HG03378 (cell line): ENCODE measurements at regions not wholly inside any gene's neighbourhood (a gene's known extent, or its start where the extent isn't known, plus 50 kb on each side); places are given as distances from the start of the nearest gene placed in this dataset.

Experiments
- ATAC-seq: cut with Tn5 transposase; IDR thresholded peaks from one replicate; pipeline ENCODE4 v1.9.1; 2021; ENCODE audit warnings: mild to moderate bottlenecking, moderate library complexity; ENCODE audit not compliant: unreplicated experiment

DNA sequence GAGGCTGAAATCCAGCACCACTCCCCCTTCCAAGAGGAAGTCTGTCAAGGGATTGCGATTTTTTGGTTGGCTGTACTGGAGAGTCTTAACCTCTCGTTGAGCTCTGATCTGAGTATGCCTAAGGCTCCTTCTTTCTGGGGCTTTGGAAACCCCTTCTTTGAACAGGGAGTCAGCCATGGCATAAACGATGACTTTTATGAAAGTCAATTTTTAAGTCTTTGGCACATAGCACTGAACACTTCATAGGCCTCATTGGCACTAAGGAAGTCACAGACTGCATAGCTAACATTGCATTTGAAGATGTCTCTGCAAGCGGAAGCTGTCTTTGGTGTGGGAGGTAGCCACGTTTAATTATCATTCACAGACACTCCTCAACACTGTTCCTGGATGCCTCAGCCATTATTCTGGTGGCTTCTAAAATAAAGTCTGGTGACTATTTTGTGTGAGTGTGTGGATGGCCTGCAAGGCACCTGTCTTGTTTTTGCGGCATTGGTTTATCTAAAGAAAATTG, 148.2 kb upstream of the NCK2 start:
- ATAC-seq: no peak

DNA sequence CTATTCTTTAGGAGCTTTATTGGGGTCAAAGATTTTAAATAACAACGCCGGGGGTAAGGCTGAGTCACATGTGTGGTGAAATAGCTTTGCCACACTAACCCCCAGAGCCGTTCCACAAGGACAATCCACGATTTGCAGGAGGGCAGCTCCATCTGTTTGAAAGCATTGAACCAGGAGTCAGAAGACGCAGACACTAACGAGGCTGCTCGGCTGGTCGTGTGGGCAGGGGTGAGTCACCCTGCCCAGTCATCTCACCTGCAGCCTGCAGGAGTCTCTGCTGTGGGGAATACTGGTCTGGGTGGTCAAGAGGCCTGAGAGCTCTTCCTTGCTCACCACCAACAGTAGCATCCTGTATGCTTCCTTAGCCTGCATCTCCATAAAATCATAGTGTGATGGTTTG, 149.2 kb upstream of the NCK2 start:
- ATAC-seq: no peak

DNA sequence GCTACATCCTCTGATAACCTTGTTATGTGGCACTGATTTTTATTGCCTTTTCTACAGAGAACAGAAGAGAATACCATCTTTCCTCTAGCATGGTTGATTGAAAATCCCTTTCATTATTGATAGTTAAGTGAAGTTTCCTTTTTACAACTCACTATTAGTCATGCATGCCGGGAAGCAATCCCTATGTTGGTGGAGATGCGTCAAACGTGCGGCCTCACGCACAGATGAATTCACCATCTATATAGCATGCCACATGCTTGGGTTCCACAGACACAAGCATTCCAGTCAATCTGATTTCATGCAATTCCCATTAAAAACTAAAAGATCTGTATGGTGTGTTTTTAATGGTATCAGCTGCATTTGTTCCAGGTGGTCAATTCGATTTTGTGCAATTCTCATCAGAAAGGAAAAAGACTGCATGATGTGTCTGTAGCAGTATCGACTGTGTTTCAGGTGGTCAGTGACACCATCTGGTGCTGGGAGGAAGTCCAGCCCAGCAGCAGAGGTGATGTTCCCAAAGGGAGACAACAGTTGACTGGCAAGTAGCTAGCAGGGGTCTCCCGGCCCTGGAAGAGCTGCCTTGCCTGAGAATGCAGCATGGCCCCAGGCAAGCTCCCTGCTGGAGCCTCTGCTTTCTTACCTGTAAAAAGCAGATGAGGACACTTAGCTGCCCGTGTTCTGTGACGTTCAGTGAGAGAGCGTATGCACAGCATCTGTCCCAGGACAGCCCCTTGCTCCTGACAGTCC, 151.3 kb upstream of the NCK2 start:
- no peak for ATAC-seq

DNA sequence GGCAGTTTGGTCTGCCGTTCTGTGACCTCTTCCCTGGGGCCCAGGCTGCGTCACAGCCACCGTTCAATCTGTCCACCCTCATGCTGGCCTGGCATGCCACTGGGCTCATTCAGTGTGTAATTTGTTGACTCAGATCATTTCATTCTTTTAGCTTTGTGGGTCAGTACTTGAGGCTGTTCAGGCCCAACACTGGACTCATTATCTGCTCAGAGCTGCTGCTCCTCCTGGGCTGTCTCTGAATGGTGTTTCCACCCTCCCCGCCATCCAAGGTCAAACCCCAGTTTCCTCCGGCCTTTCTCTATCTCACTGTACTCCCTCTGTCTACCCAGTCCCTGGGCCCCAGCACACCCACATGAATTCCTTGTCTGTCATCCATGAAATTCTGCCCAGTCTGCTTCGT, 152.4 kb upstream of the NCK2 start:
- no peak for ATAC-seq

DNA sequence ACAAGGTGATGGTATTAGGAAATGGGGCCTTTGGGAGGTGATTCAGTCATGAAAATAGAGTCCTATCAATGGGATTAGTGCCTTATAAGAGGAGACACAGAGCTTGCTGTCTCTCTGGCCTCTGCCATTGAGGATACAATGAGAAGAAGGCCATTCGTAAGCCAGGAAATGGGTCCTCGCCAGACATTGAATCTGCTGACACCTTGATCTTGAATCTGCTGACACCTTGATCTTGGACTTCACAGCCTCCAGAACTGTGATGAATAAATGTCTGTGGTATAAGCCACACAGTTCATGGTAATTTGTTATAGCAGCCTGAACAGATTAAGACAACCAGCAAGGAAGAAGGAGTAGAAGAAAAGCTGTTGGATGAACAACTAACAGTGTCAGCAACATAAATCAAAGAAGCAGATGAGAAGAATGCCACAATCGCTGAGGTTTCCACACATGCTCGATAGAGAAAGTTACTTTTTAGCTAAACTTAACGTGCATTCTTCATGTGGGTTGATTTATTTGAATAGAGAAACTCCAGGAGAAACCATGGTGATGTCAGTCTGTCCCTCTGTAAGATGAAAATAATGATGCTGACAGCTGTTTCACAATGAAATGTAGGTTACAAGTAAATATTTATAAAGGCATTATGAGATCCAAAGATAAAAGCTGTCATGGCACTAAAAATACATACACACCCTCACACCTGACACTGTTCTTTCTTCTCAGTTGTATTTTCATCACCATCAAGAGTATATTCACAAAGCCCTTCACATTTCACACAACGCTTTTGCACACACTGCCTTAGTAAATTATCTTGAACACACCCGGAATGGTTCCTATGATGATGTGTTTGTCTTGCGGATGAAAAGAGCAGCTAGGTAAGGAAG, 153.7 kb upstream of the NCK2 start:
- no peak for ATAC-seq

DNA sequence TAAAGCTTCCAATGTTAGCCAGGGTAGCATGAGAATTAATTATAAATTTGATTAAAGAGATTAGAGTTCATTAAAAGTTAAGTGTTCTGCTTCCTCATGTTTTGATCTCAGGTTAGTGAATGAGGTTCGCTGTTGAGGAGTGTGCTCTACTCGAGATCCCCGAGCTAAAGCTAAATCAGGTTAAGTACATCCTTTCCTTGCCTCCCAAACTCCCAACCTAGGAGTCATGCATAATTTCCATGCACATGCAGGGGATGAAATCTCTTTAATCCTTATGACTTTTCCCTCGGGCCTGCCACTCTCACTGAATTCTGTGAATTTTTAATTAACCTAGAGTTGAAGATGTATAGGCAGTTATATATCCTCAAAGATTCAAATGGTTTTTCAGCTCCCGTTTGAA, 156.1 kb upstream of the NCK2 start:
- no peak for ATAC-seq

DNA sequence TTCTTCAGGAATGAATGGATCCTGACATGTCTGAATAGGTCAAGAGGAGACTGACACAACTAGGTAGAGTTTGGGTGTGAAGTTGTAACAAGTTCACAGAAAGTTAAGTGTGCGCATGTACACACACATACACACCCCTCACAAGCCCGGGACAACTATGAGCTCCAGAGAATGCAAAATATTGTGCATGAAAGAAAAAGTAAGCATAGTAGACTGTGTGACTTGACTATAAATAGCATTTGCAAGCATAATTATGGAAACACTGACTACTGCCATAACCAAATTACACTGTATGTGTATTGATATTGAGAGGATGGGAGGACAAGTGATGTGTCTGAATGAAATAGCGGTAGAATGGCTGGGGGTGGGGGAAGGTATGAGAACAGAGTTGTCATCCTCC, 157.1 kb upstream of the NCK2 start:
- ATAC-seq: no peak

DNA sequence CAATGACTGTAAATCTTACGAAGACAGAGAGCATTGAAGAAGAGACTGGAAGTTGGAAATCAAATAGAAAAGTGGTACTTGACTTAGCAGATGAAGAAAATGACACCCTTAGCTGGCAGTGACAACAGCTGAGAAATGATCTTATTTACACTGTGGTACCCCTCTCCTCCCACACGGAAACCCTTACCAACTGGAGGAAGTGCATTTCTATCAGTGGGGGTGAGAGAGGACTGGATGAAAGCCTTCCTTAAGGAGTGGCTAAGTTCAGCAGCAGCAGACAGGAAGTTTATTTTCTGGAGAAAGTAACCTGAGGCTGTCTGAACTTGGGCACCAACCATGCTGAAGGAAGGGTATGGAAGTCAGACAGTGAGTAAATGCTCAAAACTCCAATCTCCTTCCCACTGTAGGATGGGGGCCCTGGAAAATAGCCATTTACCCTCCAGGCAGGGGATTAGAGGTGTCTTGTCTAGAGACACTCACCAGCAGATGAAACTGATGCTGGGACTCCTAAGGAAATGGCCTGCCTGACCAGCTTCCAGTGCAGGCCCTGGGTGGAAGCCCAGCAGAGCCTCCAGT, 160.2 kb upstream of the NCK2 start:
- ATAC-seq: no peak

DNA sequence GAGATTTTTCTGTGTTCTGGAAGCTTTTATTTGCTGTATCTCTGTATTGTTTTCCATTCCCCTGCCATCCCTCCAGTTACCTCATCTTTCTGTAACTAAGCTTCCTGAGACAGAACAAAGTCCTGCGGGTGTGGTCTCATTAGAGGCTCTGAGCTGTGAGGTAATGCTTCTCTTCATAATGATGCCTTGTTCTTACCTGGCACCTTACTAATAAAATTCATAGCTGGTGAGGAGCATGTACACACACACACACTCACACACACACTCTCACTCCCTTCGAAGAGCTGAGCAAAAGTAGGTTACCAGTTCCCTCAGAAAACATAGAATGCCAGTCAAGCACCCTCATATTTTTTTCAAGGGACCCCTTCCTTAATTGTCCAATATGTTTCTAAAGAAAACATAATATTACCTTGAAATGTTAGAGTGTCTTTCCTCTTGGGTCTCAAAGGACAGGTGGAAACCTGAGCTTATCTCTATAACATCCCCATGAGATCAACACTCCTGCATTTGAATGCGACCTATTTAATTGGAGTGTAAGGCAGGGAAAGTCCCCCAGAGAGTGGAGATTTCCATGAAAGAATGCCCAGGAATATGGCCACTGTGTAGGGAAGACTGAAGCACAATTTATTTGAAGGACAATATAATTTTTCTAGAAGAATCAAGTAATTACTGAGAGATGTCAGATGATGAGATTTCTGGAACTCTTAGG, 161.6 kb upstream of the NCK2 start:
- ATAC-seq: no peak

DNA sequence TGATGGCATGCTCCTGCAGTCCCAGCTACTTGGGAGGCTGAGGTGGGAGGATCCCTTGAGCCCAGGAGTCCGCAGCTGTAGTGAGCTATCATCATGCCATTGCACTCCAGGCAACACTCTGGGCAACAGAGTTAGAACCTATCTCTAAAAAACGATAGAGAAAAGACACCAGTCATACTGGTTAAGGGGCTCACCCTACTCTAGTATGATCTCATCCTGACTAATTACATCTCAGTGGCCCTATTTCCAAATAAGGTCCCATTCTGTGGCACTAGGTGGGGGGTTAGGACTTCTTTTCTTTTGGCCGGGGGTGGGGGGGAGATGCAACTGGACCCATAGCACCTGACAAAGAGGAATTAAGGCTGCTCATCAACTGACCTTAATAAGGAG, 163.2 kb upstream of the NCK2 start:
- no peak for ATAC-seq

DNA sequence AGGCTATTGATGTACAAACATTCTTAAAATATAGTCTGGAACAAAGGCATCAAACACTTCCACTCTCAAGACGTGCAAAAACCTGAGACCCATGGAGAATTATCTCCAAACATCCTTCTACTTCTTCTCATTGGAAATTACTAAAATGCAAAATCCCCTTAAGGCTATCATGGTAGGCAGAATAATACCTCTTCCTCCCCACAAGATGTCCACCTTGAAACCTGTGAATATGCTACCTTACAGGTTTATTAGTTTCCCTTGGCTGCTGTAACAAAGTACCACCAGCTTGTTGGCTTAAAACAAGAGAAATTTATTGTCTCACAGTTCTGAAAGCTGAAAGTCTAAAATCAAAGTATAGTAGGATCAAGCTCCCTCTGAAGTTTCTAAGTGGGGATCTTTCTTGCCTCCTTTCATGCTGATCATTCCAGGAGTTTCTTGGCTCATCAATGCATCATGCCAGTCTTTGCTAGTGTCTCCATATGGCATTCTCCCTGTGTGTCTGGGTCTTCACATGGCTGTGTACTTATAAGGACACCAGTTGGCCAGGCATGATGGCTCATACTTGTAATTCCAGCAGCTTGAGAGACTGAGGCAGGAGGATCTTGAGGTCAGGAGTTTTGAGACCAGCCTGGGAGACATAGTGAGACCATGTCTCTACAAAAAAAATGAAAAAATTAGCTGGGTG, 163.7 kb upstream of the NCK2 start:
- no peak for ATAC-seq

DNA sequence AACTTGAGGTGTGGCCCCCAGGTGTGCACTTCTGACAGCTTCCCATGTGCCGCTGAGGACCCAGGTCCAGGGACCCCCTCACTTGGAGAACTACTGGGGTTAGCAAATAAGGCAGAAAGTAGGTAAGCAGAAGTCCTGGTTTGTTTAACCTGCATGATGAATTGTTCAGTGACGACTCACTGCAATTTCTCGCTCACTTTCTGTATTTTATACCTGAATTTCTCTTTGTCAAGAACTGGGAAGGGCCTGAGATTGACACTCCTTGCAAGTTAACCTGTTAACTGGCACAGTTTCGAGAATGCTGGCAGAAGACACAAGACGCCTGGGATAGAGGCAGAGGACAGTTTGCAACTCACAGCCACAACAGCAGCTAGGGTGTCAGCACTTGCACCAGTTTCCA, 164.5 kb upstream of the NCK2 start:
- no peak for ATAC-seq

DNA sequence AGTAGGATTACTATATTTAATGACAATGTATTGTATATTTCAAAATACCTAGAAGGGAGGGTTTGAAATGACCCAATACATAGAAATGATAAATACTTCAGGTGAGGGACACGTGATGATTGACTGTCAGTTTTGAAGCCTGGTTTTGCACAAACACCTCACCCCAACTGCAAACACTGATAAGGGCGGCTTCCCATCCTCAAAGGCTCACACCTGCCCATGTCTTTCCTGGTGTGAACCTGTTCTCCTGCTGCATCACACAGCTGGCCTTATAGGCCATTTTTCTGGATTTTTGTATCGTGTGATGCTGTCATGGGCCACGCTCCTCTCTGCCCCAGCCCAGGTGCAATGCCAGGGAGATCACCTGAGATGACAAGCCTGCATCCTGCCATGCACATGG, 166.5 kb upstream of the NCK2 start:
- ATAC-seq: no peak

DNA sequence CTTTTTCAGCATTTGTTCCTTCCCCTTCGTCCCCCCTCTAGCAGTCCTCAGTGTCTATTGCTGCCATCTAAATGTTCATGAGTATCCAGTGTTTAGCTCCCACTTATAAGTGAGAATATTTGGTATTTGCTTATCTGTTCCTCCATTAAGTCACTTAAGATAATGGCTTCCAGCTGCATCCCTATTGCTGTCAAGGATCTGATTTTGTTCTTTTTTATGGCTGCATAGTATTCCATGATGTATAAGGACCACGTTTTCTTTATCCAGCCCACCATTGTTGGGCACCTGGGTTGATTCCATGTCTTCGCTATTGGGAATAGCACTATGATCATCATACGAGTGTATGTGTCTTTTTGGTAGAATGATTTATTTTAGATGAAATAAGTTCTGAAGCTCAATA, 166.9 kb upstream of the NCK2 start:
- ATAC-seq: no peak

DNA sequence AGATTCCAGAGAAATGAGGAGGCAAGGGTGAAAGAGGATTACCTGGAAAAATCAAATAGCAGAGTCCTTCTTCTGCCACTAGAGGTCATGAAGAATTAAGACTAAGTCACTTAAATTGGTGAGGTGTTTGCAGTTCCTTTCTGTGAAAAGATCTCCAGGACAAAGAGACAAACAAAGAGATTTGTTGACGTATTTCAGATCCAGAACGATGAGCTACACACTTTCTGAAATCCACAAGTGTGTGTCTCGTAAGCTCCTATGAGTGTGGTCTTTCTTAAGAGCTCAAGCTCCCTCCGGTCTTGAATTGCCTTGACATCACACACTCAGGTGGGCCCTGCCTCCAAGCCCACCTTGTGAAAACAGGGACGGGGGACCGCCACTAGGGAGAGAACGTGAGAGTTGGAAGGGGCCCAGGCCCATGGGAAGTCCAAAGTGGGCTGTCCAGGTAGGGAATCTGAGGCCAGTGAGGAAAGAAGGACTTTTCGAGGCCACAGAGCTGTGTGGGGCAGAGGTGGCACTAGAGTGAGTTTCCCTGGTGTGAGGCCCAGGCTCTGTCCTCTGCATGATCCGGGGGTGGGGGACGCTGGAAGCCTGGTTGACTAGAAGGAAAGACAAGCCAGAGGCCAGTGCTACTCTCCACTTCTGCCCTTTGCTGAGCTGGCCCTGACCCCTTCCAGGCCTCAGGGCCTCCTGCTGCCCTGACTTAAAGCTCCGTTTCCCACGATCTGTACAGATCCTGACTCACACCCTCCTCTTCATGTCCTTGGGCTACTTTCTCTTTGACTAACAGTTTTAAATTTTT, 168.1 kb upstream of the NCK2 start:
- no peak for ATAC-seq

DNA sequence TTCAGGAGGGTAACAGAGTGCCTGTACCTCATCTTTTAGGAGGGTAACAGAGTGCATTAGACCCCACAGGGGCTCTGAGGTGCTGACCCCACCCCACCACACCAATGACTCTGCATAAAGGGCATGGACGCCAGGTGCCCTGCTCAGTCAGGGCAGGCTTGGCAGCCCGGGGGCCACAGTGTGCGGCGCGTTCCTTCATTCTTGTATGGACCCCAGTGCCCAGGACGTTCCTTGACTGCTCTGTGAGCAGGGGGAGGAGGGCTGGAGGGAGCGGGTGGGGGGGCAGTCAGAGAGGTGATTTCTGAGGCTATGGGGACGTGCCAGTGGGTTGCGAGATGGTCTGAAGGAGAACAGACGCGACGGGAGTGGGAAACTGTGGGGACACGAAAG, 168.7 kb upstream of the NCK2 start:
- no peak for ATAC-seq

DNA sequence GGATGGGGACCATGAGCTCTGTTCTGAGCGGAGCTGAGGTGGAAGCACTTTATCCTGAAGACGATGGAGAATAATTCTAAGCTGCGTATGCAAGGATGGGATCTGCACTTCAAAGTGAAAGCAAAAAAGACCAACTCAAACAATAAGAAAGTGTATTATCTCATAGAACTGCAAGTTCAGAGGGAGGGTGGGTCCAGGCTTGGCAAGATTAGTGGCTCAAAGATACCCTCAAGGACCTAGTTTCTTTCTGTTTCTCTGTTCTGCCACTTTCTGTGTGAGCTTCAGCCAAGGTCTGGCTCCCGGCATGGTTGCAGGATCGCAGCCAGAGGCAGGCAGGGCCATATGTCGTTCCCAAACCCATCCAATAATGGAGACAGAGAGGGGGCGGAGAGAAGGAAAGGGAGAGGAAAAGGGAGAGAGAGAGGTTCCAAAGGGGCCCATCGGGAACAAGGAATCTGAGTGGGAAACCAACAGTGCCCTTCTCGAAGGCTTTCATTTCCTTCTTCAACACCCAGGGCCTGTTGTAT, 169.2 kb upstream of the NCK2 start:
- no peak for ATAC-seq

DNA sequence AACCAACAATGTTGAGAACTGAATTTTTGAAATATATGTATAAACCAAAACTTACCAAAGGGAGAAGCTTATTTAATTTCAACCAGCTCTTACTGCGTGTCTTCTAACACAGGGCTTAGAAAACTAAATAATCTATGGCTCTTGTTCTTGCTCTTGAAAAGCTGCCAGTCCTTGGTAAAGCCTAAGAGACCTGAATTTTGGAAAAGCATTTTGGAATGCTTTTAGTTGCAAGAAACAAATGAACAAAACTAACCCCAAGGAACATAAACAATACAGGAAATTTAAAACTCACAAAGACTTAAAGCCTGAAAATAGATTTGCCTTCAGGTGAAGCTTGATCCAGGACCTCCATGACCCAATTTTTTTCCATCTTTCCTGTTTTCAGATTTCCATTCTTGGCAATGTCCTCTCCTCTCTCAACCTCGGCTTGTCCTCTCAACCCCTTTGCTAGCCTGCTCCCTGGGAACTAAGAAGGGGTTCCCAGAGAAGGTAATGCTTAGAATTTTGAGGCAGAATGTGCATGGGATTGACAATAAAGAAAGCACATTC, 169.8 kb upstream of the NCK2 start:
- no peak for ATAC-seq

DNA sequence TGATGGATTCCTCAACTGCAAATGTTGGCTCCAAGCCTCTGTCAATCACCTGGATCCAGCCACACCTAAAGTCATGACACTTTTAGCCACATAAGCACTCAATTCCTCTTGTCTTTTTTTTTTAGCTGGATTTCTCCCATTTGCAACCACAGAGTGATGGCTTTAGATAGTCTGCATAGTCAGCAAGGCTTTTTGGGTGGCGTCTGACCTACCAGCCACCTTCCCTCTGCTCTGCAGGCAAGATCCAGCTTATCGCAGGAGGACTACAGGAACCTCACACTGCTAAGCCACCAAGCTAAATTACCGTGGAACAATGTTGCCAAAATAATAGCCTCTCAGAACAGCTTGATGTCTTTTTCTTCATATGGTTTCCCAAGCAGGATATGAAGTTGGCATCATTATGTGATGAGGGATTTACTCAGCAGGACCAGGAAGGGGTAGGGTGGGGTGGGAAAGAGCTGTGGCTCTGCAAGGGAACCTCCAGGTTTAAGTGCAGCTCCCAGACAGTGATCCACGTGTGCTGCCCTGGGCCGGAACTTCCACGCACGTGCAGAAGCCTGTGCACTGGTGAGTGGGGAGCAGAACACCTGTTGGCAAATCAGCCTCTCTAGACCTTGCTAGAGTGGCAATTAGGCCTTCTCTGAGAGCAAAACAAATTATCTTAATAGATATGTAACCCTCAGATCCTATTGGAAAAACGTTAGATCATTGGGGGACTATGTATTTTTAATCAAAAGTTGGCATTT, 170.6 kb upstream of the NCK2 start:
- ATAC-seq: no peak
